ENCODE measurements at regions not wholly inside any gene's neighbourhood (a gene's known extent, or its start where the extent isn't known, plus 50 kb on each side); places are given as distances from the start of the nearest gene placed in this dataset.

DNA sequence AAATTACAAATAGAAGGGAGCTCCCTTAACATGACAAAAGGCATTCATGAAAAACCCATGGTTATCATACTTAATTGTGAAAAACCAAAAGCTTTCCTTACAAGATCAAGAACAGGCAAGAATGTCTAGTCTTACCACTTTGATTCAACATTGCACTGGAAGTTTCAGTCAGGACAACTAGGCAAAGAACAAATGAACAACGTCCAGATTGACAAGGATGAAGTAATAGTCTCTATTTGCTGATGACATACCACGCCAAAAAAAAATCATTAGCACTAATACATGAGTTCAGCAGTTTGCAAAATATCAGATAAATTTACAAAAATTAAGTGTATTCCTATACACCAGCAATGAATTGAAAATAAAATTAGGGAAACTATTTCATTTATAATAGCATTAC, 200.2 kb downstream of the TOX3 start:
- TF ChIP-seq CTCF (IDR thresholded peaks at IDR 0.05; ENCODE audit: insufficient read depth, low read length), result no peak
- no peak for TF ChIP-seq POLR2AphosphoS5 (IDR thresholded peaks at IDR 0.05; ENCODE audit: low read depth)

All from HL-60 (cell line).